ENCODE measurements at regions not wholly inside any gene's neighbourhood (a gene's known extent, or its start where the extent isn't known, plus 50 kb on each side); places are given as distances from the start of the nearest gene placed in this dataset.
A peak's percentile ranks its signal among the peaks of the same experiment; 100 is the strongest.

DNA sequence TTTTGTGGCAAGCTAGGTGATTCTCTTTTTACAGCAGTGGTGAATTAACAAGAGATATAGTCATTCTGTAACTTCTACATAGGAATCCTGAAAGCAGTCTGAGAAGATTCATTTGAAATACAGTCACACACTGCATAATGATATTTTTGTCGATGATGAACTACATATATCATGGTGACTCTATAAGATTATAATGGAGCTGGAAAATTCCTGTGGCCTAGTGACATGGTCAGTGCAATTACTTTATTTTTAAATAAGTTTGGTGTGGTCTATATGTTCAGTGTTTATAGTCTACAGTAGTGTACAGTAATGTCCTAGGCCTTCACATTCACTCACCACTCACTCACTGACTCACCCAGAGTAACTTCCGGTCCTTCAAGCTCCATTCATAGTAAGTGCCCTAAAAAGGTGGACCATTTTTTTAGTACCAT is 511.4 kb upstream of the MCTP2 start:
- H3K27me3 ChIP-seq (ENCODE audit: control insufficient read depth, insufficient read depth, low read length, poor library complexity, severe bottlenecking) = no peaks in the 10 kb centered on the region
- no peaks in the 10 kb centered on the region for H3K36me3 ChIP-seq (ENCODE audit: control insufficient read depth, insufficient read depth, low read length)
- no peak overlapping the region for H3K9ac ChIP-seq (ENCODE audit: extremely low read depth, low read length, poor library complexity, severe bottlenecking)
- WGBS, 2 experiments (ENCODE audit: insufficient coverage in 1 of 2, insufficient read length in 1 of 2) = 96 to 100% methylated on average over 2 of the region's 2 CpGs
- no peak overlapping the region for H3K27ac Mint-ChIP-seq
- no peaks in the 10 kb centered on the region for H3K9me3 Mint-ChIP-seq
- H3K4me3 Mint-ChIP-seq = no peak overlapping the region
- peaks cover 2% of the 10 kb centered on the region for H3K27me3 Mint-ChIP-seq (ENCODE audit: insufficient read depth)
- no peaks in the 10 kb centered on the region for H3K36me3 Mint-ChIP-seq (ENCODE audit: low read depth)
- no peak overlapping the region for H3K27ac ChIP-seq (ENCODE audit: low read depth, low read length)
- H3K4me1 ChIP-seq (ENCODE audit: control insufficient read depth, insufficient read depth, low read length) = no peaks in the 10 kb centered on the region
- peaks cover 7% of the 10 kb centered on the region for H3K4me1 Mint-ChIP-seq
- DNase-seq = no peak
- TF ChIP-seq, protein P1, sequence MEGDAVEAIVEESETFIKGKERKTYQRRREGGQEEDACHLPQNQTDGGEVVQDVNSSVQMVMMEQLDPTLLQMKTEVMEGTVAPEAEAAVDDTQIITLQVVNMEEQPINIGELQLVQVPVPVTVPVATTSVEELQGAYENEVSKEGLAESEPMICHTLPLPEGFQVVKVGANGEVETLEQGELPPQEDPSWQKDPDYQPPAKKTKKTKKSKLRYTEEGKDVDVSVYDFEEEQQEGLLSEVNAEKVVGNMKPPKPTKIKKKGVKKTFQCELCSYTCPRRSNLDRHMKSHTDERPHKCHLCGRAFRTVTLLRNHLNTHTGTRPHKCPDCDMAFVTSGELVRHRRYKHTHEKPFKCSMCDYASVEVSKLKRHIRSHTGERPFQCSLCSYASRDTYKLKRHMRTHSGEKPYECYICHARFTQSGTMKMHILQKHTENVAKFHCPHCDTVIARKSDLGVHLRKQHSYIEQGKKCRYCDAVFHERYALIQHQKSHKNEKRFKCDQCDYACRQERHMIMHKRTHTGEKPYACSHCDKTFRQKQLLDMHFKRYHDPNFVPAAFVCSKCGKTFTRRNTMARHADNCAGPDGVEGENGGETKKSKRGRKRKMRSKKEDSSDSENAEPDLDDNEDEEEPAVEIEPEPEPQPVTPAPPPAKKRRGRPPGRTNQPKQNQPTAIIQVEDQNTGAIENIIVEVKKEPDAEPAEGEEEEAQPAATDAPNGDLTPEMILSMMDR (conservative IDR thresholded peaks at IDR 0.05) = no peak
- no peaks in the 10 kb centered on the region for H3K9me3 ChIP-seq (ENCODE audit: control insufficient read depth, low read length)
- no peak overlapping the region for H3K4me3 ChIP-seq (ENCODE audit: low read length)

DNA sequence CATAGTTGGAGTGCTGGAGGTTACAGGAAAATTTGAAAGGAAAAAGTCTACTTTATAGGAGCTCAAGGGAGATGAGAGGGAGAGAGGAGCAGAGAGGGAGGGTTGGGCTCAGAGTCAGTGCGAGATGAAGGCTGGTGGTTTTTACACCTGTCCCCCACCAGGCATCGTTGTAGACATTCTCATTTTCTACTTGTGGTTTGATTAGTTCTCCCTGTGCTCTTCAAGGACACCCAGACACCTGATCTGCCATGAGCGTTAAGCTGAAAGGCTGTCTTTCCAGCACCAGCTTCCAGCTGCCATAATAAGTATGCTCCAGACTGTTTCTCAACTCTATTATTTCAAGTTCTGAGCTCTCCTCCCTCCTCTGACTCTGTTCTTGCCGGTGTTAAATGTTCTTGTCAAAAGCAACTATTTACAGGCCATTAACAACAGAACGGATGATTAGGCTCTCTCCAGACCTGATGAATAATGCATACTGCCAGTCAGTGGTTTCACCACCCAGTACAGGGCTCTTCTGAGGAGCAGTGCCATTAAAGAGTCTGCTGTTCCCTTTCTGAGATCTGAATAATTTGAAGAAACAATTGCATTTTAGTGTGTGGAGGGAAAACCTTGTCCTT is 514.6 kb upstream of the MCTP2 start:
- no peaks in the 10 kb centered on the region for H3K36me3 ChIP-seq (ENCODE audit: control insufficient read depth, insufficient read depth, low read length)
- no peak overlapping the region for H3K27ac ChIP-seq (ENCODE audit: low read depth, low read length)
- Mint-ChIP-seq H3K4me3 (no peak overlapping the region), H3K9me3 (no peaks in the 10 kb centered on the region), H3K27me3 (ENCODE audit: insufficient read depth) (peaks cover 2% of the 10 kb centered on the region), H3K4me1 (peaks cover 7% of the 10 kb centered on the region), H3K27ac (no peak overlapping the region), H3K36me3 (ENCODE audit: low read depth) (no peaks in the 10 kb centered on the region)
- WGBS, 2 experiments (ENCODE audit: insufficient coverage in 1 of 2, insufficient read length in 1 of 2) = 39 to 63% methylated on average over 2 to 5 of the region's 5 CpGs
- DNase-seq = peak; percentile 51
- TF ChIP-seq, protein P1 (conservative IDR thresholded peaks at IDR 0.05) = no peak
- H3K9ac ChIP-seq (ENCODE audit: extremely low read depth, low read length, poor library complexity, severe bottlenecking) = no peak overlapping the region
- no peaks in the 10 kb centered on the region for H3K4me1 ChIP-seq (ENCODE audit: control insufficient read depth, insufficient read depth, low read length)
- H3K4me3 ChIP-seq (ENCODE audit: low read length) = no peak overlapping the region
- H3K27me3 ChIP-seq (ENCODE audit: control insufficient read depth, insufficient read depth, low read length, poor library complexity, severe bottlenecking) = no peaks in the 10 kb centered on the region
- H3K9me3 ChIP-seq (ENCODE audit: control insufficient read depth, low read length) = no peaks in the 10 kb centered on the region

DNA sequence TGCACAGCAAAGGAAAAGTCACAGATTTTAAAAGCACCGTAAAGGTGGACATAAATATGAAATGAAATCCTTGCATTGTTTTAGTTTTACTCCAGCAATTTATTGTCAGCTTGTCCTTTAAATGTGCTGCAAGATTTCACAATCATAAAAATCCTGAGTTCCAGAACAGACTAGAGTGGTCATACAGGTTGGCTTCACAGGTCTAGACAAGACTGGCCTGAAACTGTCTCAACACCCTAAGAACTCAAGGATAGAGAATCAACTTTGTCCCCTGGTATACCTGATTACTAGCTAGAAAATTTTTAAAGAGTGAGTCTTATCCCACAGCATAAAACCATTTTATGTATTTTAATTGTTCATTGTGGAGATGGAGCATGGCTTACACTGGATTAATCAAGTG is 521.7 kb upstream of the MCTP2 start:
- H3K36me3 ChIP-seq (ENCODE audit: control insufficient read depth, insufficient read depth, low read length) = no peaks in the 10 kb centered on the region
- no peaks in the 10 kb centered on the region for H3K27me3 Mint-ChIP-seq (ENCODE audit: insufficient read depth)
- no peak overlapping the region for H3K4me3 ChIP-seq (ENCODE audit: low read length)
- 100% methylated on average over 1 of the region's 1 CpG for WGBS, 2 experiments (ENCODE audit: insufficient coverage in 1 of 2, insufficient read length in 1 of 2)
- no peaks in the 10 kb centered on the region for H3K9me3 Mint-ChIP-seq
- H3K27me3 ChIP-seq (ENCODE audit: control insufficient read depth, insufficient read depth, low read length, poor library complexity, severe bottlenecking) = no peaks in the 10 kb centered on the region
- no peak overlapping the region for H3K9ac ChIP-seq (ENCODE audit: extremely low read depth, low read length, poor library complexity, severe bottlenecking)
- no peak overlapping the region for H3K27ac Mint-ChIP-seq
- no peaks in the 10 kb centered on the region for H3K9me3 ChIP-seq (ENCODE audit: control insufficient read depth, low read length)
- no peak overlapping the region for H3K27ac ChIP-seq (ENCODE audit: low read depth, low read length)
- H3K4me3 Mint-ChIP-seq = no peak overlapping the region
- no peak for DNase-seq
- no peaks in the 10 kb centered on the region for H3K4me1 ChIP-seq (ENCODE audit: control insufficient read depth, insufficient read depth, low read length)
- TF ChIP-seq, protein P1 (conservative IDR thresholded peaks at IDR 0.05) = no peak
- no peaks in the 10 kb centered on the region for H3K4me1 Mint-ChIP-seq
- H3K36me3 Mint-ChIP-seq (ENCODE audit: low read depth) = no peaks in the 10 kb centered on the region

Data from endodermal cell (in vitro differentiated cells).